ENCODE measurements at regions not wholly inside any gene's neighbourhood (a gene's known extent, or its start where the extent isn't known, plus 50 kb on each side); places are given as distances from the start of the nearest gene placed in this dataset.
A peak's percentile ranks its signal among the peaks of the same experiment; 100 is the strongest.

DNA sequence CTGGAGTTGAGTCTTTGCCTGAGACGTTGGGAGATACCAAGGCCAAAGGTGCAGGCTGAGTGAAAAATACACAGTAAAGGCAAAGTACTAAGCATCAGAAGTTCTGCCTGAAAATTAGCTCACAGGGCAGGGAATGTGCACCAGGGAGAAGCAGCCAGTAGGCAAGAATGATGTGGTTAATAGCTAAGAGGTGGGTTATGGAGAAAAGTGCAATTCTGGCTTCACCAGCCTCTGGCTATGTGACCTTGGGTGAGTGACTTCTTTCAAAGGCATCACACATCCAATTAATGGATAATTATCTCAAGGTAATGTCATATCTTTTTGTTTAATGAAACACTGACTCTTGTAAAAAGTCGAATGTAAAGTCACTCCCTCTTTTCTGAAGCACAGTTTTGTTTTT lies 230.7 kb upstream of the FGGY start:
- no peak for ATAC-seq

- no peak for ATAC-seq
These were observed 226.3 kb upstream of the FGGY start for GRCh38 chr1:59070610-59071009.

DNA sequence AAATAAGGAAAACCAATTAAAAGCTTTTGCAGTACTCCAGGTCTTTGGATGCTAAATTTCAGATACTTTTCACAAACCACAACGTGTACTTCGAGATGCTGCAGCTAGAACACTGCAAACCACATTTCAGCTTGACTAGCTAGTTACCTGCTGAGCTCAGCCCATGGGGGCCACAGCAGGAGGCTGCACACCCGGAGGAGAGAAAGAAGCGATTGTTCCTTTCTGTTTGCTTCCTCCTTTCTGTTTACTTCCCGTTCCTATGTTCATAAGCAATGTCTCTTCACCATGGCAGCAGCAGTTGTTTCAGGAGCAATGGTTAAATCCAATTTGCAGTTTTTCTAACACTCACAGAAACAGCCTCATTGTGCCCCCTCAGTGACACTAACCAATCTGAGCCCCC lies 225.6 kb upstream of the FGGY start:
- ATAC-seq, result no peak

- ATAC-seq, result peak; percentile 72 to 80
These were observed 224.9 kb upstream of the FGGY start for GRCh38 chr1:59071876-59072582.

GRCh38 chr1:59072583-59072947 lies 224.3 kb upstream of the FGGY start:
- ATAC-seq, result no peak

DNA sequence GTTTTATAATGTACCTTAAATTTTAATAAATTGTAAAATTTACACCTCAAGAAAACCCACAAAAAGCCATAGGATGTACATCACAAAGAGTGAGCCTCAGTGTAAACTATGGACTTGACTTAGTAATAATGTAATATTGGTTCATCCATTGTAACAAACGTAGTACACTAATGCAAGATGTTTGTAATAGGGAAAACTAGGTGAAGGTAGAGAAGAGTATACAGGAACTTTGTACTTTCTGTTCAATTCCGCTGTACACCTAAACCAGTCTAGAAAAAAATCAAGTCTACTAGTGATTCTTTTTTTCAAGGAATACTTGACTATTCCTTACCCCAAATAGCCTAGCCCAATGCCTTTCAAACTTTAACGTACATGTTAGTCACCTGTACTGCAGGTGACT lies 222.3 kb upstream of the FGGY start:
- no peak for ATAC-seq

DNA sequence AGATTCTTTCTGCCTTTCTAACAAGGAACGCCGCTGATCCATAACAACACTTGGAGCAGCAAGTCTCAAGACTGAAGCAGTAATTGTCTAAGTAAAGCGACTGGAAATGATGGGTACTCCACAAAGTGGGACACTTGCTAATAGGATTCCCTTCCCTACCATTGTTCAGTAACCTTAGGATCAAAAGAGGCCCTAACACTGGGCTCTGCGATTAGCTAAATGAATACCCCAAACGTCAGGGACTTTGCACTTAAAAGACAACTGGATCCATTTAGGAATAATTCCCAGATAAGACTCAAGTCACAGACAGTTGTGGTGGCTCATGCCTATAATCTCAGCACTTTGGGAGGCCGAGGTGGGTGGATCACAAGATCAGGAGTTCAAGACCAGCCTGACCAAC lies 221.9 kb upstream of the FGGY start:
- ATAC-seq, result no peak

- no peak for ATAC-seq
These were observed 220.3 kb upstream of the FGGY start for GRCh38 chr1:59076612-59077011.

- no peak for ATAC-seq
These were observed 219.3 kb upstream of the FGGY start for GRCh38 chr1:59077466-59078069.

DNA sequence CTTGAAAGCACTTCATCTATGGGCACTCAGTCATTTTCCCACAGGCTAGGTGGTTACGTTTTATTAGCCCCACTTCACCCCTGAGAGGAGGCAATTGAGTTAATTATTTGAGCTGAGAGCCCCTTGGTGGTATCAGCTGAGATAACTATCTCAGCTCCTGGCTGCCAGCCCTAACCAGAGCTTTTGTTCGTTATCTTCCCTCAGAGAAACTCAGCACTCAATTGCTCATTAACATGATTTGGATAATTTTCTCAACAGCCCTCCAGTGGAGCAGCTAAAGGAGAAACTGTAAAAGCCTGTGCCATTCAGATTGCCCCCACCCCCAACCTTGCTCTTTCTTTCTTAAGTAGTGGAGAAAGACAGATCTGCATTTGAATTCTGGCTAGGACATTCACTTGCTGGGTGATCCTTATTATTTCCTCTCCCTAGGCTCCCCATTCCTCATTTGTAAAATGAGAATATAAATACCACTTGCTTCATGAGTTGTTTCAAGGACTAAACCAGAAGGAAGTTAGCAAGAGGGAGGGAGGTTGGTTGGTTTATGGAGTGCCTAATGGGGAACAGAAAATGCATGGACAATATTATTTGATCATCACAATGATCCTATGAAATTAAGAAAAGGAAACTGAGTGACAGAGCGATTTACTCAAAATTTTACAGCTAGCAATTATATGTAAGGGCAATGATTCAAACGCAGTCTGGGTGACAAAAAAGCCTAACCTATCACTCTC lies 218.7 kb upstream of the FGGY start:
- ATAC-seq, result no peak

GRCh38 chr1:59078866-59079265 lies 218.0 kb upstream of the FGGY start:
- ATAC-seq, result no peak

GRCh38 chr1:59079434-59080140 lies 217.3 kb upstream of the FGGY start:
- ATAC-seq, result peak; percentile 41 to 45

- ATAC-seq, result no peak
These were observed 215.7 kb upstream of the FGGY start for GRCh38 chr1:59081181-59081580.

GRCh38 chr1:59081795-59082194 lies 215.1 kb upstream of the FGGY start:
- ATAC-seq, result no peak

DNA sequence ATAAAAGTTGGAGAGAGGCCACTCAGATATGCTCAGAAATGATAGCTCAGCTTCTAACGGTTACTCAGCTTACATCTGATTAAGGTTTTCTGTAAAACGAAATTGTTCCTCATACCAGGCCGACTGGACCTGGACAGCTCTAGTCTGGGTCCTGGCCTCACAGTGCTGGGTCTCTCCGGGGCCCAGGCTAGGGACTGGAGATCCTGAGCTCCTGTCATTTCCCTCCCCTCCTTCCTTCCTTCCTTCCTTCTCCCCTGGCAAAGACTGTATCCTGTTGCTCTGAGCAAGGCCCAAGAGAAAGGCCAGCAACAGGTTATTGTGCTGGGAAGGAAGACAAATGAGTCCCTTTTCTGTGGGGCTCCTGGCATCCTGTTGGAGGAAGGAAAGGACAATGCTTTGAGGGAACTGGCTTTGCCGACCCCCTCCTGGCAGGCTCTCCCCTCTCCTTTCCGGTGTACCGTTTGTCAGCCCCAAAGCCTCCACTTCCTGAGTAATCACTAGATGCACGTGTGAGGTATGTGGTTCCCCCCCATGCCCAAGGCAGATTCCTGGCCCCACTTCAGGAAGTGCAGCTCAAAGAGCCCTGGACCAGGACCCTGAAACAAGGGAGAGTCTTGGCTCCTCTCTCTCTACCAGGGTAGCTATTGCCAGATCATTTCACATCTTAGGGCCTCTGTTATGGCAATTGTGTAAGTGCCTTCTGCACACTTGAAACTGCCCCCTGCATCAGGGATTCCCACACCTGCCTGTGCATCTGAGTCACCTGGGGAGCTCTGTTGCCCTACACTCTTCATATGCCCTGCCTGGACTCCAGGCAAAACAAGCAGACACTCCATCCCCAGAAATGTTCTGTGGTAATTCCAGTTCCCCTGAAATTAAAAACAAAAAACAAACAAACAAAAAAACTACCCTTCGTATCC lies 212.7 kb upstream of the FGGY start:
- ATAC-seq, result no peak

GRCh38 chr1:59085101-59085500 lies 211.8 kb upstream of the FGGY start:
- no peak for ATAC-seq

- ATAC-seq, result no peak
These were observed 207.7 kb upstream of the FGGY start for GRCh38 chr1:59089036-59089798.

- no peak for ATAC-seq
These were observed 206.9 kb upstream of the FGGY start for GRCh38 chr1:59089922-59090457.

- ATAC-seq, result peak in 1 of 2 donors; percentile 24
These were observed 204.8 kb upstream of the FGGY start for GRCh38 chr1:59092126-59092525.

DNA sequence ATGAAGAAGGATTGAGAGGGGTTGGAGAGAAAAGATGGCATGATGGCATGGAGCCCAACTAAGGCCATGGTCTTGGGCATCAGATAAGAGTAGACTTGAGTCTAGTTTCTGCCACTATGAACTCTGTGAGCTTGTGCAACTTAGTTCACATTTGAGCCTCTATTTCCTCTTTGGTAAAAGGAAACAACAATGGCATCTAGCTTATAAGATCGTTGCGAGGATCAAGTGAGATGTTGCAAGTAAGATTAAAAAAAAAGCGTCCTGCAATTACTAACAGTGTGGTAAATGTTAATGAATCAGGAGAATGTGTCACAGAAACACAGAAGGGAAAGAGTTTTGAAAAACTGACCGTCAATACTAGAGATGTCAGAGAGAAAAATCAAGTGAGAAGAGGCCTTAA lies 202.9 kb upstream of the FGGY start:
- no peak for ATAC-seq

DNA sequence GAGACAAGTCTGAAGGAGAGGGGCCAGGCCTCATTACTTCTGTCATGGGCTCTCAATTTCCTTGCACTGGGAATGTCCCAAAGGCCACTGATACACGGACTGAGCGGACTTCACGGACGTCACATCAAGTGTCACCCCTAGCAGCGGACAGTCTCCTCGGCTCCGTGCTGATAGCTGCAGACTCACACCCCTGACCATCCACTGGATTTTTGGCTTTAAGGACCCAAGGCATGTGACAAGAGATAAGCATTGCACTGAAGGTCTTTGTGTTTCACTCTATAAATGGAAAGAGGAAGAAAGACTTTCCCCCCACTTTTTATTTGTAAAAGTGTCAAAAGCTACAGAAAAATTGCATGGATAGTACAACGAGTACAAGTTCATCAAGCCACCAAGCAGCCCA lies 200.4 kb upstream of the FGGY start:
- no peak for ATAC-seq
